ENCODE measurements at regions not wholly inside any gene's neighbourhood (a gene's known extent, or its start where the extent isn't known, plus 50 kb on each side); places are given as distances from the start of the nearest gene placed in this dataset.

DNA sequence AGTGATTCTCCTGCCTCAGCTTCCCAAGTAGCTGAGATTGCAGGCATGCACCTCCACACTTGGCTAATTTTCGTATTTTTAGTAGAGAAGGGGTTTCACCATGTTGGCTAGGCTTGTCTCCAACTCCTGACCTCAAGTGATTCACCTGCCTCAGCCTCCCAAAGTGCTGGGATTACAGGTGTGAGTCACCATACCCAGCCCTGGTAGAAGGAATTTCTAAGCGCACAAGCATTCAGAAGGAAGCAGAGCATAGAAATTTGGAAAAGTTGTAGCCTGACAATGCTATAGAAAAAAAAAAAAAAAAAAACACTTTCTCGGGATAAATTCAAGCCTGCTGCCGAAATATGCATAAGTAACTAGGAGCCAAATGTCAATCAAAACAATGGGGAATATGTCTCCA lies 249.4 kb downstream of the GRB14 start:
- TF ChIP-seq, protein P1, sequence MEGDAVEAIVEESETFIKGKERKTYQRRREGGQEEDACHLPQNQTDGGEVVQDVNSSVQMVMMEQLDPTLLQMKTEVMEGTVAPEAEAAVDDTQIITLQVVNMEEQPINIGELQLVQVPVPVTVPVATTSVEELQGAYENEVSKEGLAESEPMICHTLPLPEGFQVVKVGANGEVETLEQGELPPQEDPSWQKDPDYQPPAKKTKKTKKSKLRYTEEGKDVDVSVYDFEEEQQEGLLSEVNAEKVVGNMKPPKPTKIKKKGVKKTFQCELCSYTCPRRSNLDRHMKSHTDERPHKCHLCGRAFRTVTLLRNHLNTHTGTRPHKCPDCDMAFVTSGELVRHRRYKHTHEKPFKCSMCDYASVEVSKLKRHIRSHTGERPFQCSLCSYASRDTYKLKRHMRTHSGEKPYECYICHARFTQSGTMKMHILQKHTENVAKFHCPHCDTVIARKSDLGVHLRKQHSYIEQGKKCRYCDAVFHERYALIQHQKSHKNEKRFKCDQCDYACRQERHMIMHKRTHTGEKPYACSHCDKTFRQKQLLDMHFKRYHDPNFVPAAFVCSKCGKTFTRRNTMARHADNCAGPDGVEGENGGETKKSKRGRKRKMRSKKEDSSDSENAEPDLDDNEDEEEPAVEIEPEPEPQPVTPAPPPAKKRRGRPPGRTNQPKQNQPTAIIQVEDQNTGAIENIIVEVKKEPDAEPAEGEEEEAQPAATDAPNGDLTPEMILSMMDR (IDR thresholded peaks at IDR 0.05; ENCODE audit: insufficient read depth, low read depth, low read length), result no peak
- no peak for DNase-seq (ENCODE audit: low read depth)
- H3K4me3 ChIP-seq (ENCODE audit: low read depth, low read length), result no peak overlapping the region

DNA sequence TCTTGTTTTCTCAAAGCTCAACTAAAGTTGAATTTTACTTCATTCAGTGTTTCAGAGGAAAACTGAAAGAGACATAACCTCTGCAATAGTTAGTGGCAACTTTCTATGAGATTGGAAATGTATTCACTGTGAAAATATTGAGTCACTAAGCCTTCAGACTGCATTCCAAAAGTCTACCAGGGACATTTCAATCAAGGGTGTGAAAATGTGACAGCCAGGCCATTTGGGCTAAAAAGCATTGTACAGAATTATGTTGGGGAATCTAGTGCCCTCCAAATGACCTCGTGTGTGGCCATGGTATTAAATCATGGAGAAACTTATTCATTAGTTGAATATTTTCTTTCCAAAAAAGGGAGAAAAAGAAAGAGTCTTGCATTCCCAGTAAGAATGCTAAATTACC lies 251.9 kb downstream of the GRB14 start:
- no peak for DNase-seq (ENCODE audit: low read depth)

DNA sequence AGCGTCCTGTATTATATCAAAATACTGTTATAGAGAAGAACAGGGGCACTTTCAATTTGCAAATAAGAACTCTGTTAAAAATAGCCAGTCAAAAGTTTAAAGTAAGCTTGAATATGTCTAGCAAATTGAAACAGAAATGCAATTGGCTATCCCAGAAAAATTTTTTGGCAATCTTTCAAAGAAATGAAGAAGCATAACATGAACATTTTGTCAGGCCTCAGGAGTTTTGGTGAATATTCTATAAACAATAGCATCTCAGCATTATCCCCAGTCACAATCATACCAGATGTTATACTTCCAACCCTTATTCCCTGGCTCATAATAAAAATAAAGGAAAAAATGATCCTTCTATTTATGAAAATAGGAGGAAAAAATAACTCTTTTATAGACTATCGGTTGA lies 252.4 kb downstream of the GRB14 start:
- H3K4me3 ChIP-seq (ENCODE audit: low read depth, low read length), result no peak overlapping the region
- DNase-seq (ENCODE audit: low read depth), result no peak
- TF ChIP-seq, protein P1 (IDR thresholded peaks at IDR 0.05; ENCODE audit: insufficient read depth, low read depth, low read length), result no peak

More for the DNA sequence above, 251.9 kb downstream of the GRB14 start:
- H3K4me3 ChIP-seq (ENCODE audit: low read depth, low read length), result no peak overlapping the region
- TF ChIP-seq, protein P1 (IDR thresholded peaks at IDR 0.05; ENCODE audit: insufficient read depth, low read depth, low read length), result no peak

DNA sequence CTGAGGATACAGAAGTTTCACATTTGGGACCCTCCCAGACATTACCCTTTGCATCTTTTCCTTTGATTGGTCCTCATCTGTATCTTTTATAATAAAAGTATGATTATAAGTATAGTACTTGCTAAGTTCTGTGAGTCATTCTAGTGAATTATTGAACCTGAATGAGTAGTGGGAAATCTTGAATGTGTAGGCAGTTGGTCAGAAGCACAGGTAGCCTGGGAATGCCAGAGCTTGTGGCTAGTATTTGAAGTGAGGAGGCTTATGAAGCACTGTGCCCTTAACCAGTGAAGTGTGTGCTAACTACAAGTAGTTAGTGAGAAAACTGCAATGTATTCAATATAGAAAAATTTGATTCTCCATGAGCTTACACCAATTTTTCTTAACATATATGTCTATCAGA lies 257.6 kb downstream of the GRB14 start:
- TF ChIP-seq, protein P1 (IDR thresholded peaks at IDR 0.05; ENCODE audit: insufficient read depth, low read depth, low read length), result no peak
- no peak overlapping the region for H3K4me3 ChIP-seq (ENCODE audit: low read depth, low read length)
- DNase-seq (ENCODE audit: low read depth), result no peak

DNA sequence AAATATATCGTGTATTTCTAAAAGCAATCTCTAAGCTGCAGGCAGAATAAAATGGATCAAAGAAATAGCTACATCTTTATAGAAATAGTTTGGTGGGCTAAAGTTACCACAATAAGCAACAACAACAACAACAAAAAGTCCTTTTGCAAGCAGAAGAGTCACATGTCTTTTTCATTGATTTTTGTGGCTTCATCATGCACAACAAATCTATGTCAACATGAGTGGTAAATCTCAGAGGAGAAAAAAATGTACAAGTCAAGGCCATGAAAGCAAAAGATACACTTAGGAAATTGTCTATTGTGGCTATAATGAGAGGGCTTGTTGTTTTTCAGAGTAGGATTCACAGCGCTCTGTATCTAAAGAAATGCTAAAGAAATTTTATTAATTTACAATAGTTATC lies 269.7 kb downstream of the GRB14 start:
- H3K4me3 ChIP-seq (ENCODE audit: low read depth, low read length), result no peak overlapping the region
- TF ChIP-seq, protein P1 (IDR thresholded peaks at IDR 0.05; ENCODE audit: insufficient read depth, low read depth, low read length), result no peak
- no peak for DNase-seq (ENCODE audit: low read depth)

DNA sequence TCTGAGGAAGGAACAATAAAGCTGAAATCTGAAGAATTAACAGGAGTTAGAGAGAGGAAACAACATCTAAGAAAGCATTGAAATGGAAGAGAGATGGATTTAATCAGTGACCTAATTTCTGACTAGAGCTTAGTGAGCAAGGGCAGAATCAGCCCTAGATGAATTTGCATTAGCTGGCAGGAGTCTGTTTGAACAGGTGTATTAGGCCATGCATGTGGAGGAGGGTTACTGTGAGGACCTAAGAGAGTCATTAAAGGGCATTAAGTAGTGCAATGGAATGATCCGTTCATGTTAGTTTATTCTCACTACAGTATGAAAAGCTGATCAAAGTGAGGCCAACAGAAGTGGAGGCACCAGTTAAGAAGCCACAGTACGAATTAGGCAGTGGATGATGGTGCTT lies 285.3 kb downstream of the GRB14 start:
- no peak overlapping the region for H3K4me3 ChIP-seq (ENCODE audit: low read depth, low read length)
- no peak for DNase-seq (ENCODE audit: low read depth)
- TF ChIP-seq, protein P1 (IDR thresholded peaks at IDR 0.05; ENCODE audit: insufficient read depth, low read depth, low read length), result no peak

DNA sequence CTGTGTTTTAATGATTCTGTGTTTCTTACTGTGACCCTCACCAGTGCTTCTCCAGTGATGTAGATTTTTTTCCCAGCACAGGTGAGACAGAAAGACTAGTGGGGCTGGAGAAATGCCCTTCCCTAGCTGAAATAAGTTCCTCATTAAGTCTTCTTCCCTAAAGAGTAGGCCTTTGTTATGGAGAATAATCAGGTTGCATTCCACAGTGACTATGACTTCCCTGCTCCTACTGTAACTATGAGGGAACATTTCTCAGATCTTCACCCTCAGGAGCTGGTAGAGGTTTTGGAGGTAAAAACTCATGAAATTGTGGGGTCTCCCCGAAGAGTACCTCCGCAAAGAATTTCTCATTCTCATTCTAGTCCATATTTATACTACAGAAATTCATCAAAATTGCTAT lies 286.2 kb downstream of the GRB14 start:
- TF ChIP-seq, protein P1 (IDR thresholded peaks at IDR 0.05; ENCODE audit: insufficient read depth, low read depth, low read length), result no peak
- no peak overlapping the region for H3K4me3 ChIP-seq (ENCODE audit: low read depth, low read length)
- DNase-seq (ENCODE audit: low read depth), result no peak
